Astrocyte (in vitro differentiated cells and primary cell): ENCODE measurements at regions not wholly inside any gene's neighbourhood (a gene's known extent, or its start where the extent isn't known, plus 50 kb on each side); places are given as distances from the start of the nearest gene placed in this dataset.

Source experiments
- DNase-seq: peaks from one replicate; pipeline ENCODE4 v3.0.0-alpha.2; 2010; ENCODE audit warnings: low read depth
- FAIRE-seq: peaks from 2 replicates; lab custom pipeline; 2011; peaks lifted over from hg19 to GRCh38; lab: Jason Lieb, UNC
- H2AFZ ChIP-seq: 2 replicates; pipeline ENCODE4 v1.6.0; 2012; ENCODE audit warnings: low read depth, low read length, inconsistent platforms
- H3K27ac ChIP-seq: 2 replicates; pipeline ENCODE4 v1.5.1; 2011; ENCODE audit warnings: low read depth, low read length, inconsistent platforms
- H3K27me3 ChIP-seq: 2 replicates; pipeline ENCODE4 v1.6.0; 2011; ENCODE audit warnings: low read length, inconsistent platforms; ENCODE audit not compliant: insufficient read depth
- H3K36me3 ChIP-seq: 2 replicates; pipeline ENCODE4 v1.5.1; 2011; ENCODE audit warnings: low read length, inconsistent platforms; ENCODE audit not compliant: insufficient read depth
- H3K4me1 ChIP-seq: 2 replicates; pipeline ENCODE4 v1.5.1; 2011; ENCODE audit warnings: low read length, inconsistent platforms; ENCODE audit not compliant: insufficient read depth
- H3K4me2 ChIP-seq: 2 replicates; pipeline ENCODE4 v1.6.0; 2012; ENCODE audit warnings: low read length, inconsistent platforms
- H3K4me3 ChIP-seq: 2 replicates; pipeline ENCODE4 v1.5.1; 2011; ENCODE audit warnings: low read depth, mild to moderate bottlenecking, low read length, inconsistent platforms; ENCODE audit not compliant: insufficient read depth
- H3K79me2 ChIP-seq: 2 replicates; pipeline ENCODE4 v1.6.0; 2012; ENCODE audit warnings: mild to moderate bottlenecking, low read length, inconsistent platforms; ENCODE audit not compliant: insufficient read depth
- H3K9ac ChIP-seq: 2 replicates; pipeline ENCODE4 v1.6.0; 2012; ENCODE audit warnings: mild to moderate bottlenecking, low read length, inconsistent platforms
- H3K9me3 ChIP-seq: 2 replicates; pipeline ENCODE4 v1.5.1; 2012; ENCODE audit warnings: low read depth, mild to moderate bottlenecking, low read length, inconsistent platforms; ENCODE audit not compliant: insufficient read depth
- H4K20me1 ChIP-seq: 2 replicates; pipeline ENCODE4 v1.6.0; 2012; ENCODE audit warnings: low read length, inconsistent platforms; ENCODE audit not compliant: insufficient read depth
- H3K27ac Mint-ChIP-seq: one replicate; pipeline ENCODE4 v1.8.0; 2021; ENCODE audit warnings: mild to moderate bottlenecking, mixed read lengths; ENCODE audit not compliant: unreplicated experiment
- H3K27me3 Mint-ChIP-seq: one replicate; pipeline ENCODE4 v1.8.0; 2021; ENCODE audit warnings: low read depth, mixed read lengths; ENCODE audit not compliant: unreplicated experiment
- H3K36me3 Mint-ChIP-seq: one replicate; pipeline ENCODE4 v1.8.0; 2021; ENCODE audit warnings: low read depth, mixed read lengths; ENCODE audit not compliant: unreplicated experiment
- H3K4me1 Mint-ChIP-seq: one replicate; pipeline ENCODE4 v1.8.0; 2021; ENCODE audit warnings: low read depth, mixed read lengths; ENCODE audit not compliant: unreplicated experiment
- H3K4me3 Mint-ChIP-seq: one replicate; pipeline ENCODE4 v1.8.0; 2021; ENCODE audit warnings: mild to moderate bottlenecking, moderate library complexity, mixed read lengths; ENCODE audit not compliant: unreplicated experiment
- H3K9me3 Mint-ChIP-seq: one replicate; pipeline ENCODE4 v1.8.0; 2021; ENCODE audit warnings: mild to moderate bottlenecking, mixed read lengths; ENCODE audit not compliant: unreplicated experiment
- CTCF ChIP-seq: IDR thresholded peaks from 2 replicates; pipeline ENCODE4 v1.5.1; 2011; ENCODE audit warnings: low read depth, mild to moderate bottlenecking, inconsistent platforms, low read length, moderate library complexity; ENCODE audit not compliant: insufficient read depth
- EZH2 ChIP-seq: IDR thresholded peaks from 2 replicates; pipeline ENCODE4 v1.6.1; 2012; ENCODE audit warnings: mild to moderate bottlenecking, low read length, inconsistent platforms; ENCODE audit not compliant: insufficient read depth

- Histone ChIP-seq H3K27ac (no peak overlapping the region), H2AFZ (no peak overlapping the region), H4K20me1 (no peaks in the 10 kb centered on the region), H3K4me2 (no peak overlapping the region), H3K9me3 (no peaks in the 10 kb centered on the region), H3K27me3 (no peaks in the 10 kb centered on the region), H3K4me1 (peaks cover 9% of the 10 kb centered on the region), H3K4me3 (no peak overlapping the region), H3K9ac (no peak overlapping the region), H3K79me2 (no peaks in the 10 kb centered on the region), H3K36me3 (no peaks in the 10 kb centered on the region)
- DNase-seq = no peak
- H3K4me3 Mint-ChIP-seq = no peak overlapping the region
- no peak for TF ChIP-seq CTCF
- no peak for TF ChIP-seq EZH2
- peaks cover 5% of the 10 kb centered on the region for H3K9me3 Mint-ChIP-seq
- H3K27ac Mint-ChIP-seq = no peak overlapping the region
- H3K36me3 Mint-ChIP-seq = no peaks in the 10 kb centered on the region
- FAIRE-seq = no peak
- H3K27me3 Mint-ChIP-seq = peaks cover 50% of the 10 kb centered on the region
- no peaks in the 10 kb centered on the region for H3K4me1 Mint-ChIP-seq
These were observed 77.7 kb upstream of the SLC22A23 start for GRCh38 chr6:3534599-3534998.

- H3K4me3 ChIP-seq = no peak overlapping the region
- no peaks in the 10 kb centered on the region for H3K79me2 ChIP-seq
- no peak overlapping the region for H3K4me3 Mint-ChIP-seq
- DNase-seq (no peak), FAIRE-seq (no peak)
- H3K4me1 ChIP-seq = peaks cover 9% of the 10 kb centered on the region
- H3K9ac ChIP-seq = no peak overlapping the region
- TF ChIP-seq CTCF (no peak), EZH2 (no peak)
- H2AFZ ChIP-seq = no peak overlapping the region
- peaks cover 45% of the 10 kb centered on the region for H3K27me3 Mint-ChIP-seq
- no peak overlapping the region for H3K27ac Mint-ChIP-seq
- H4K20me1 ChIP-seq = no peaks in the 10 kb centered on the region
- no peaks in the 10 kb centered on the region for H3K4me1 Mint-ChIP-seq
- no peak overlapping the region for H3K27ac ChIP-seq
- H3K27me3 ChIP-seq = no peaks in the 10 kb centered on the region
- H3K36me3 ChIP-seq = no peaks in the 10 kb centered on the region
- peaks cover 5% of the 10 kb centered on the region for H3K9me3 Mint-ChIP-seq
- no peaks in the 10 kb centered on the region for H3K9me3 ChIP-seq
- H3K36me3 Mint-ChIP-seq = no peaks in the 10 kb centered on the region
- H3K4me2 ChIP-seq = no peak overlapping the region
These were observed 77.1 kb upstream of the SLC22A23 start for GRCh38 chr6:3533981-3534380.

- peaks cover 5% of the 10 kb centered on the region for H3K9me3 Mint-ChIP-seq
- no peak overlapping the region for H3K4me3 Mint-ChIP-seq
- no peaks in the 10 kb centered on the region for H3K36me3 Mint-ChIP-seq
- H3K9ac ChIP-seq = no peak overlapping the region
- peaks cover 9% of the 10 kb centered on the region for H3K4me1 ChIP-seq
- no peak for TF ChIP-seq CTCF
- TF ChIP-seq EZH2 = no peak
- H3K27me3 Mint-ChIP-seq = peaks cover 38% of the 10 kb centered on the region
- no peaks in the 10 kb centered on the region for H4K20me1 ChIP-seq
- H3K36me3 ChIP-seq = no peaks in the 10 kb centered on the region
- H3K4me3 ChIP-seq = no peak overlapping the region
- DNase-seq (no peak), FAIRE-seq (no peak)
- H3K4me2 ChIP-seq = no peak overlapping the region
- H3K27ac Mint-ChIP-seq = no peak overlapping the region
- H3K27me3 ChIP-seq = no peaks in the 10 kb centered on the region
- H3K27ac ChIP-seq = no peak overlapping the region
- no peaks in the 10 kb centered on the region for H3K9me3 ChIP-seq
- no peak overlapping the region for H2AFZ ChIP-seq
- no peaks in the 10 kb centered on the region for H3K79me2 ChIP-seq
- H3K4me1 Mint-ChIP-seq = no peaks in the 10 kb centered on the region
These were observed 75.6 kb upstream of the SLC22A23 start for GRCh38 chr6:3532296-3532916.
